CD4-positive, alpha-beta T cell treated with Interferon gamma for 1 hour (primary cell): ENCODE measurements at regions not wholly inside any gene's neighbourhood (a gene's known extent, or its start where the extent isn't known, plus 50 kb on each side); places are given as distances from the start of the nearest gene placed in this dataset.

Source experiments
- DNase-seq: peaks from one replicate; pipeline ENCODE4 v3.0.0-alpha.2; 2020

- no peak for DNase-seq
Observed at GRCh38 chr2:238726670-238727584, 121.0 kb upstream of the TWIST2 start.

- no peak for DNase-seq
Observed at GRCh38 chr2:238727585-238728329, 120.1 kb upstream of the TWIST2 start.

- no peak for DNase-seq
Observed at GRCh38 chr2:238728330-238729260, 119.3 kb upstream of the TWIST2 start.

GRCh38 chr2:238729261-238729935 is 118.5 kb upstream of the TWIST2 start:
- no peak for DNase-seq

GRCh38 chr2:238730001-238730669 is 117.8 kb upstream of the TWIST2 start:
- DNase-seq, result no peak

- DNase-seq, result no peak
Observed at GRCh38 chr2:238730881-238731280, 117.0 kb upstream of the TWIST2 start.

- no peak for DNase-seq
Observed at GRCh38 chr2:238731961-238732360, 115.9 kb upstream of the TWIST2 start.

- DNase-seq, result no peak
Observed at GRCh38 chr2:238738917-238739316, 109.0 kb upstream of the TWIST2 start.

GRCh38 chr2:238739668-238740067 is 108.2 kb upstream of the TWIST2 start:
- DNase-seq, result no peak

GRCh38 chr2:238741277-238741676 is 106.6 kb upstream of the TWIST2 start:
- no peak for DNase-seq

- DNase-seq, result no peak
Observed at GRCh38 chr2:238742066-238742465, 105.8 kb upstream of the TWIST2 start.

- DNase-seq, result no peak
Observed at GRCh38 chr2:238742664-238743063, 105.2 kb upstream of the TWIST2 start.

- DNase-seq, result no peak
Observed at GRCh38 chr2:238743243-238744065, 104.4 kb upstream of the TWIST2 start.

GRCh38 chr2:238744951-238745350 is 102.9 kb upstream of the TWIST2 start:
- no peak for DNase-seq

GRCh38 chr2:238745997-238746396 is 101.9 kb upstream of the TWIST2 start:
- DNase-seq, result no peak

- no peak for DNase-seq
Observed at GRCh38 chr2:238747114-238747513, 100.8 kb upstream of the TWIST2 start.

- no peak for DNase-seq
Observed at GRCh38 chr2:238747557-238747956, 100.3 kb upstream of the TWIST2 start.

GRCh38 chr2:238750212-238750904 is 97.5 kb upstream of the TWIST2 start:
- no peak for DNase-seq

- no peak for DNase-seq
Observed at GRCh38 chr2:238754259-238754658, 93.6 kb upstream of the TWIST2 start.

GRCh38 chr2:238761868-238762267 is 86.0 kb upstream of the TWIST2 start:
- DNase-seq, result no peak
